ENCODE measurements at regions not wholly inside any gene's neighbourhood (a gene's known extent, or its start where the extent isn't known, plus 50 kb on each side); places are given as distances from the start of the nearest gene placed in this dataset.

- ChIA-PET CTCF (no interaction called here), POLR2A (interaction anchor here (0.6 kb wide), 1 partner anchor 10 kb away, joined by 3 read pairs; no protein-coding TSS in a partner anchor)
- Histone ChIP-seq H3K9ac (no peak overlapping the region), H2AFZ (ENCODE audit: low read depth) (no peak overlapping the region), H3K9me2 (no peaks in the 10 kb centered on the region), H3K4me2 (no peak overlapping the region), H3K27ac (ENCODE audit: low read depth in 2 of 2, low read length in 1 of 2) (peak overlapping the region in 1 of 2 experiments; percentile 99; a peak in 2 of 4 replicates), H3K27me3 (ENCODE audit: insufficient read depth) (no peaks in the 10 kb centered on the region), H3K4me1 (ENCODE audit: control insufficient read depth in 1 of 2, insufficient read depth in 2 of 2, low read depth in 1 of 2, low read length in 1 of 2) (peaks cover 5 to 37% of the 10 kb centered on the region in 2 experiments; a peak in 3 of 4 replicates), H3K9me3 (no peaks in the 10 kb centered on the region), H3F3A (replicated peaks; ENCODE audit: insufficient read depth) (peaks cover 26% of the 10 kb centered on the region), H3K79me2 (ENCODE audit: insufficient read depth) (no peaks in the 10 kb centered on the region), H4K20me1 (ENCODE audit: insufficient read depth) (no peaks in the 10 kb centered on the region), H3K36me3 (replicated peaks in 1 of 2; ENCODE audit: control insufficient read depth in 1 of 2, insufficient read depth in 2 of 2, low read length in 1 of 2) (no peaks in the 10 kb centered on the region), H3K4me3 (ENCODE audit: low read depth in 2 of 2, low read length in 1 of 2) (no peak overlapping the region)
- no peak for DNase-seq
- TF ChIP-seq RAD21 (IDR thresholded peaks at IDR 0.05; ENCODE audit: low read length): no peak
- TF ChIP-seq, protein P1, sequence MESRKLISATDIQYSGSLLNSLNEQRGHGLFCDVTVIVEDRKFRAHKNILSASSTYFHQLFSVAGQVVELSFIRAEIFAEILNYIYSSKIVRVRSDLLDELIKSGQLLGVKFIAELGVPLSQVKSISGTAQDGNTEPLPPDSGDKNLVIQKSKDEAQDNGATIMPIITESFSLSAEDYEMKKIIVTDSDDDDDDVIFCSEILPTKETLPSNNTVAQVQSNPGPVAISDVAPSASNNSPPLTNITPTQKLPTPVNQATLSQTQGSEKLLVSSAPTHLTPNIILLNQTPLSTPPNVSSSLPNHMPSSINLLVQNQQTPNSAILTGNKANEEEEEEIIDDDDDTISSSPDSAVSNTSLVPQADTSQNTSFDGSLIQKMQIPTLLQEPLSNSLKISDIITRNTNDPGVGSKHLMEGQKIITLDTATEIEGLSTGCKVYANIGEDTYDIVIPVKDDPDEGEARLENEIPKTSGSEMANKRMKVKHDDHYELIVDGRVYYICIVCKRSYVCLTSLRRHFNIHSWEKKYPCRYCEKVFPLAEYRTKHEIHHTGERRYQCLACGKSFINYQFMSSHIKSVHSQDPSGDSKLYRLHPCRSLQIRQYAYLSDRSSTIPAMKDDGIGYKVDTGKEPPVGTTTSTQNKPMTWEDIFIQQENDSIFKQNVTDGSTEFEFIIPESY (IDR thresholded peaks at IDR 0.05; ENCODE audit: borderline replicate concordance, low read depth): no peak
- 95% methylated on average over 4 of the region's 5 CpGs for WGBS (ENCODE audit: low lambda C conversion rate)
Observed at GRCh38 chr10:29805134-29805723, 170.5 kb upstream of the SVIL start.

- no peaks in the 10 kb centered on the region for H3K27me3 ChIP-seq (ENCODE audit: insufficient read depth)
- peak overlapping the region in 1 of 2 experiments; percentile 23; a peak in 2 of 4 replicates for H3K4me3 ChIP-seq (ENCODE audit: low read depth in 2 of 2, low read length in 1 of 2)
- no peak overlapping the region for H2AFZ ChIP-seq (ENCODE audit: low read depth)
- no peaks in the 10 kb centered on the region for H3K9me2 ChIP-seq
- no peaks in the 10 kb centered on the region for H3K36me3 ChIP-seq (replicated peaks in 1 of 2; ENCODE audit: control insufficient read depth in 1 of 2, insufficient read depth in 2 of 2, low read length in 1 of 2)
- H3K79me2 ChIP-seq (ENCODE audit: insufficient read depth): no peaks in the 10 kb centered on the region
- no peaks in the 10 kb centered on the region for H3K9me3 ChIP-seq
- peak overlapping the region; percentile 73 to 99 for H3K27ac ChIP-seq (ENCODE audit: low read depth in 2 of 2, low read length in 1 of 2)
- no peaks in the 10 kb centered on the region for H4K20me1 ChIP-seq (ENCODE audit: insufficient read depth)
- peak overlapping the region; percentile 56; the same call in 1 of the 2 replicates for H3K9ac ChIP-seq
- 62% methylated on average over 5 of the region's 5 CpGs for WGBS (ENCODE audit: low lambda C conversion rate)
- DNase-seq: no peak
- H3F3A ChIP-seq (replicated peaks; ENCODE audit: insufficient read depth): peaks cover 26% of the 10 kb centered on the region
- H3K4me1 ChIP-seq (ENCODE audit: control insufficient read depth in 1 of 2, insufficient read depth in 2 of 2, low read depth in 1 of 2, low read length in 1 of 2): peaks cover 5 to 37% of the 10 kb centered on the region in 2 experiments; a peak in 3 of 4 replicates
- ChIA-PET CTCF (interaction anchor here (0.8 kb wide), 1 partner anchor 8 kb away, joined by 3 read pairs; no protein-coding TSS in a partner anchor), POLR2A (interaction anchor here (0.6 kb wide), 1 partner anchor 11 kb away, joined by 3 read pairs; no protein-coding TSS in a partner anchor)
- peak overlapping the region; percentile 69 for H3K4me2 ChIP-seq
- no peak for TF ChIP-seq GABPA (IDR thresholded peaks at IDR 0.05; ENCODE audit: low read depth)
- no peak for TF ChIP-seq NRF1 (IDR thresholded peaks at IDR 0.05; ENCODE audit: low read depth, low read length)
- 0 out of 2 replicates have a peak, but pooled peaks have one; percentile 16 for TF ChIP-seq FOXM1 (IDR thresholded peaks at IDR 0.05; ENCODE audit: low read depth)
- no peak for TF ChIP-seq MXI1 (IDR thresholded peaks at IDR 0.05; ENCODE audit: low read depth, low read length)
- peak; percentile 92 for TF ChIP-seq TCF12 (IDR thresholded peaks at IDR 0.05)
- TF ChIP-seq, protein P1 (IDR thresholded peaks at IDR 0.05; ENCODE audit: borderline replicate concordance, low read depth): peak; percentile 61; the same call in 1 of the 2 replicates
- TF ChIP-seq GATA2 (CRISPR knock-in tag; IDR thresholded peaks at IDR 0.05): no peak
- TF ChIP-seq CTCF (IDR thresholded peaks at IDR 0.05): no peak
- TF ChIP-seq MAX (IDR thresholded peaks at IDR 0.05; ENCODE audit: low read depth): peak; percentile 78
- no peak for TF ChIP-seq RFX5 (IDR thresholded peaks at IDR 0.05; ENCODE audit: low read length)
- TF ChIP-seq FOSL2 (IDR thresholded peaks at IDR 0.05; ENCODE audit: borderline replicate concordance, low read depth): peak; percentile 96
- no peak for TF ChIP-seq EZH2phosphoT487 (IDR thresholded peaks at IDR 0.05; ENCODE audit: borderline replicate concordance, low read depth)
- TF ChIP-seq FOXJ3 (CRISPR knock-in tag; IDR thresholded peaks at IDR 0.05): no peak
- no peak for TF ChIP-seq CHD2 (IDR thresholded peaks at IDR 0.05; ENCODE audit: low read length, partially characterized antibody)
- no peak for TF ChIP-seq SMC3 (IDR thresholded peaks at IDR 0.05; ENCODE audit: low read depth, low read length)
Observed at GRCh38 chr10:29804025-29804852, 169.5 kb upstream of the SVIL start.

All from SK-N-SH (cell line).